MG63 (cell line): ENCODE measurements at regions not wholly inside any gene's neighbourhood (a gene's known extent, or its start where the extent isn't known, plus 50 kb on each side); places are given as distances from the start of the nearest gene placed in this dataset.

Experiments
- DNase-seq: peaks from one replicate; pipeline ENCODE4 v3.0.0-alpha.2; 2020
- H3K27me3 ChIP-seq: fragments of 250-450 bp; sonication (Bioruptor Pico); 2 replicates; pipeline ENCODE4 v1.5.1; 2020; ENCODE audit warnings: mild to moderate bottlenecking, moderate library complexity
- H3K36me3 ChIP-seq: fragments of 250-450 bp; sonication (Bioruptor Pico); 2 replicates; pipeline ENCODE4 v1.5.1; 2020; ENCODE audit warnings: mild to moderate bottlenecking, moderate library complexity
- H3K4me3 ChIP-seq: fragments of 250-450 bp; sonication (Bioruptor Pico); 2 replicates; pipeline ENCODE4 v1.5.1; 2020; ENCODE audit warnings: mild to moderate bottlenecking, moderate library complexity
- H3K9me3 ChIP-seq: fragments of 250-450 bp; sonication (Bioruptor Pico); 2 replicates; pipeline ENCODE4 v1.5.1; 2020; ENCODE audit warnings: mild to moderate bottlenecking, moderate library complexity

DNA sequence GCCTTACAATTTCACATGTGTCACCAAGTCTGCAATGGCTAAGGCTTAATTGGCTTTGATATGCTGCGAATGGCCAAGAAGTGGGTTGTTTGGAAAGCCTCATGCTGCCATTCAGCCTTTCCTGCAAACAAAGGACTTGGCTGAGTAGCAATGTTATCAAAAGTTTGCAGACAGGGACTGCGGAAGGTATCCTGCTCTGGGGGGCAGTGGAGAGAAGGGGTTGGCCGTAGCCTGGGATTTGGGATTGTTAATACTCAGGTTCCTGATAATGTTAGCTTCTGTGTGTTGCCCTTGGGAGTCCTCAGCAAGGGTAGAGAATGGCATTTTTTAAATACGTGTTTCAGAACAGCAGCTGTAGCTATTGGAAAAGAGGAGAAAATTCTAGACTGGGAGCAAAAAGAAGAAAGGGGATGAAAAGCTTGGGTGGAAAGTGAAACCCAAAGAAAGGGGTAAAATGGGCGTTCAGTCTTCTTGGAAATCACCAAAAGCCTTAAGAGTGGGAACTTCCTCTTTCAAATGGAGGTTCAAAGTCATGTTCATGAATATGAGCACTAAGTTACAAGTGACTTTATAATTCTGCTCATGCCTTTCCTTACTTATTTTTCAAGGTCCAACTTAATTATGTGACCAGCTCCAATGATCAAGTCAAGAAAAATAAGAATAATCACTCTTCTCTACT is 325.1 kb downstream of the RNF144A start:
- DNase-seq = no peak
- Histone ChIP-seq H3K27me3 (no peaks in the 10 kb centered on the region), H3K9me3 (no peaks in the 10 kb centered on the region), H3K4me3 (no peak overlapping the region), H3K36me3 (no peaks in the 10 kb centered on the region)

DNA sequence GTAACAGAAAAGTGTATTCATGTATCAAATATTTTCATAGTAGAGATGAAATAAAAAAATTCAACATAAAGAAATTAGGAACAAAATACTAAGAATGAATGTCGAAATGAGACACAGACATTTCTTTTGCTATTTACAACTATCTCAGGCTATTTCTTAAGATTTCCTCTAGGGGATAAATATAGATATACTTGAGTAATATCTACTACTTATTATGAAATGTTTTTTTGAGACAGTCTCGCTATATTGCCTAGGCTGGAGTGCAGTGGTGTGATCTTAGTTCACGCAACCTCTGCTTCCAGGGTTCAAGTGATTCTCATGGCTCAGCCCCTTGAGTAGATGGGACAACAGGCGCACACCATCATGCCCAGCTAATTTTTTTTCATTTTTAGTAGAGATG is 326.1 kb downstream of the RNF144A start:
- DNase-seq = no peak

DNA sequence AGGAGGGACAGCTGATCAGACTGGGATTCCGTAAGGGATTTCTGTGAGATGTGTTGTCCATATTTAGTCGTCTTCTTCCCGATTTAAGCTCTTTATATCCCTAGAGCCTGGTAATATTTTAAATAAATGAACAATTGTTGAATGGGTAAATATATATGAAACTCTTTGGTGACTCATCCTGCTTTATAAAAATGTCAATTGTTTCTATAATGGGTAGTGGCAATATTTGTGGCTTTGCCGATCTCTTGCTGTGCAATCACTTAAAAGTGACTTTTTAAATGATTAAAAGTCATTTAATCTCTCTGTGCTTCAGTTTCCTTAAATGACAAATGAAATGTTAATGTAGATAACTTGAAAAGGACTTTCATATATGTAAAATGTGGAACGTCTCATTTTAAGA is 339.2 kb downstream of the RNF144A start:
- H3K9me3 ChIP-seq = no peaks in the 10 kb centered on the region
- no peak for DNase-seq
- H3K4me3 ChIP-seq = no peak overlapping the region
- no peaks in the 10 kb centered on the region for H3K36me3 ChIP-seq
- H3K27me3 ChIP-seq = no peaks in the 10 kb centered on the region

More for the DNA sequence above, 326.1 kb downstream of the RNF144A start:
- H3K36me3 ChIP-seq = no peaks in the 10 kb centered on the region
- 0 out of 2 replicates have a peak, but pooled peaks cover 2% of the 10 kb centered on the region for H3K27me3 ChIP-seq
- H3K9me3 ChIP-seq = no peaks in the 10 kb centered on the region
- H3K4me3 ChIP-seq = no peak overlapping the region

DNA sequence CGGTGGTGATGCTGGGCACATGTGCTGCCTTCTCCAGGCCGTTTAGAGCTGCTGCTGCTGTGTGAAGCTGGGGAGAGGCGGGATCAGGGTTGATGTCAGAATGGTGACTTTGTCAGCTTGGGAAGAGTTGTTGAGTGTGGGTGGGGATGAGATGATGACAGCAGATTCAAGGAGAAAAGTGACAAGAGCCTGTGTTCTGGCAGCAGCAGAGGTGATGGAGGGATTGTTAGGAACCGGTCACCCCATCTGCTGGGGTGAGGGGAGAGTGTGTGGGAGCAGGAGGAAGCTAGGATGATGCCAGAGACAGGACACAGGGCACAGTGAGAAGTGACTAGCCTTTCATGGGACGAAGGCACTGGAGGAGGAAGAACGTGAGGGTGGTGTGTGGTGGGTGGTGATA is 345.5 kb downstream of the RNF144A start:
- no peaks in the 10 kb centered on the region for H3K36me3 ChIP-seq
- no peaks in the 10 kb centered on the region for H3K9me3 ChIP-seq
- H3K4me3 ChIP-seq = no peak overlapping the region
- H3K27me3 ChIP-seq = no peaks in the 10 kb centered on the region
- DNase-seq = no peak

DNA sequence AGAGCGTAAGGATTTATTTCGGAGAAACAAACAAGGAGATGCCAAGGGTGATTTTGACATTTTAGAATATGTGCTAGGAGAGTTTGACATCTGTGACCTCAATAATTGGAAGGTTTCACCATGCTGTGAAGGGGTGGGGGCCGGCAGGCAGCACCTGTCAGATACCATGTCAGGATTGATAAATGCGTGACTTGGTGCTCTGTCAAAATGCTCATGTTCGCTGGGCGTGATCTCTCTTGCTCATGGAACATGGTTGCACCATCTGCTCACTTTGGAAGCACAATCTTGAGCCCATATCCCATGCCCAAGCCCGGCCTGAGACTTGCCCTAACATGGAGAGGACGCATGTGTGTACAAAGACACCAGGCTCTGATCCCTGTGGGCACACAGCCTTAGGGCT is 347.6 kb downstream of the RNF144A start:
- Histone ChIP-seq H3K27me3 (no peaks in the 10 kb centered on the region), H3K36me3 (no peaks in the 10 kb centered on the region), H3K9me3 (no peaks in the 10 kb centered on the region), H3K4me3 (no peak overlapping the region)
- DNase-seq = no peak

DNA sequence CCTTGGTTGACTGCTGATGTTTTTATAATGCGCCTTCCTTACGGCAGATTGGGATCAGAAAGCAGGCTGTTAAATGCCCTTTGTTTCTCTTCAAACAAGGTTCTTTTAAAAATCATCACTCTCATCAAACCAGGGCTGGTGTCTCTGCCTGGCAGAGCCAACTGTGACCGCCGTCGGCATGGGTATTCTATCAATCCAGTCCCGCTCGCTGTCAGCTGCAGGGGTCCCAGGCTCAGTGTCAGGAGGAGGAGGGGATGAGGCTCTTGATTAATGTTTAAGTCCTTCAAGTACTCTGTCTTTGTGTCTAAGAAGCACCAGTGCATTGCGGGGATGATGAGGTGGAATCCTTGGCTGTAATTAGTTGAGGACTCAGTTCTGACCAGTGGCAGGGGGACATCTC is 348.1 kb downstream of the RNF144A start:
- H3K27me3 ChIP-seq = no peaks in the 10 kb centered on the region
- no peak overlapping the region for H3K4me3 ChIP-seq
- no peak for DNase-seq
- H3K36me3 ChIP-seq = no peaks in the 10 kb centered on the region
- no peaks in the 10 kb centered on the region for H3K9me3 ChIP-seq

DNA sequence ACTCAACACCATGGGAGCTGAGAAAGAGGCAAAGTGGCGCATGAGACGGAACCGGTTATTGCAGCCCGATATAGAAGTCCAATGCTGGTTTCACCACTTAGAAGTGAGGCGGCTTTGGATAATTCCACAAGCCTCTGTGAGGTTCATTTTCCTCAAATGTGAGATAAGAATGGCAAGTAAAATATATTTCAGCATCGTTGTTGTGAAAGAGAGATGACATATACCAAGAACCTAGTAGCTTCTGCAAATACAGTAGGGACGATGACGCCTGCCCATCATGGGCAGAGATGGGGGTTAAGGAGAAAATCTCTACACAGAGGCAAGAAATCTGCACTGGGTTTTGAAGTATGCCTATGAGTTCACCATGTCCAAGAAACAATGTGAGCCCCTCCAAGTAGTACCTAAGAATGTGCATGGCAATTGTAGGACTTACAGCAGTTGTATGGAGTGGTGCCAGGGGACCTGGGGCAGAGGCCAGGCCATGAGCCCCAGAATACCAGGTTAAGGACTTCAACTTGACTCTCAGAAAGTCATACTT is 352.0 kb downstream of the RNF144A start:
- H3K27me3 ChIP-seq = no peaks in the 10 kb centered on the region
- no peak for DNase-seq
- no peaks in the 10 kb centered on the region for H3K9me3 ChIP-seq
- H3K4me3 ChIP-seq = no peak overlapping the region
- H3K36me3 ChIP-seq = no peaks in the 10 kb centered on the region

DNA sequence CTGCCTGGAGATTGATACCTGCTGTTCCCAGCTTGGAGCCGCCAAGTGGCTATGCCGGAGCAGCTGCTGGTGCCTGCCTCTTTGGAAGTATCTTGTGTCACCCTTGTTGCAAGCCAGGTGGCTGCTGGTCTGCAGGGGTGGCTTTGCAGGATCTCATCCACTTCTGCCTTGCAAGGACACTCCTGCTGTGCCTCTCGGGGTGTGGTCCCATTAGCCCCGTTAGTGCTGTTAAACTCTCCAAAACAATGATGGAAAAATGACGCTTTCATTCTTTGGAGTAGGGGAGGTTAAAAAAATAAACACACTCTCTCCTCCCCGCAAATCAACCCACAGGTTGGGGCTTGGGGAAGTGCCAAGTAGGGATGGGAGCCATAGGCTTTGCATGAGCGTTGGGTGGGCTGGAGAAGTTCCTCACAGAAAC is 352.8 kb downstream of the RNF144A start:
- Histone ChIP-seq H3K4me3 (no peak overlapping the region), H3K27me3 (no peaks in the 10 kb centered on the region), H3K9me3 (no peaks in the 10 kb centered on the region), H3K36me3 (no peaks in the 10 kb centered on the region)
- no peak for DNase-seq

DNA sequence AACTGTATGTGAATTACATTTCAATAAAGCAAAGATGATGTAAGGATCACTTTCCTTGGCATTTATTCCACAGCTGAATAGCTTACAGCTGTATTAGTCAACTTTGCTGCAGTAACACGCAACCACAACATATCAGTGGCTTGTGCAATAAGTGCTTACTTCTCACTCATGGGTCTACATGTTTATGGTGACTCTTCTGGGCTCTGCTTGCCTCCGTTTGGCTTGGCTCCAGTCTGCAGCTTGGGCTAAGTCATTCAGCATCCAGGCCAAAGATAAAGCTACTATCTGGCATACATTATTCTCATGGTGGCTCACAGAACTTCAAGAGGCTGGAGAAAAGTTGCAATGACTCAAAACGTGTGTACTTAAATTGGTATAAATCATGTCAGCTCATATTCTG is 355.0 kb downstream of the RNF144A start:
- H3K9me3 ChIP-seq = no peaks in the 10 kb centered on the region
- H3K36me3 ChIP-seq = no peaks in the 10 kb centered on the region
- H3K27me3 ChIP-seq = no peaks in the 10 kb centered on the region
- no peak overlapping the region for H3K4me3 ChIP-seq
- peak; percentile 95 for DNase-seq

DNA sequence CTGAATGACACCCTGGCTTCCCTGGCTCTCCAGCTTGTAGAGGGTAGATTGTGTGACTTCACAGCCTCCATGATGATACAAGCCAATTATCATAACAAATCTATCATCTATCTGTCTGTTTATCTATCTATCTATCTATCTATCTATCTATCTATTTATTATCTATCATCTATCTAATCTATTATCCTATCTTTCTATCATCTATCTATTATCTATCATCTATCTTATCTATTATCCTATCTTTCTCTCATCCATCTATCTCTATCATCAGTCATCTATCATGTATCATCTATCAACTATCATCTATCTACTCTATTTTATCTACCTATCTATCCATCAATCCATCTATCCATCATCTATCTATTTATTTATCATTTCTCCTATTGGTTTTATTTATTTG is 361.8 kb downstream of the RNF144A start:
- Histone ChIP-seq H3K9me3 (no peaks in the 10 kb centered on the region), H3K36me3 (no peaks in the 10 kb centered on the region), H3K4me3 (no peak overlapping the region), H3K27me3 (no peaks in the 10 kb centered on the region)
- no peak for DNase-seq

DNA sequence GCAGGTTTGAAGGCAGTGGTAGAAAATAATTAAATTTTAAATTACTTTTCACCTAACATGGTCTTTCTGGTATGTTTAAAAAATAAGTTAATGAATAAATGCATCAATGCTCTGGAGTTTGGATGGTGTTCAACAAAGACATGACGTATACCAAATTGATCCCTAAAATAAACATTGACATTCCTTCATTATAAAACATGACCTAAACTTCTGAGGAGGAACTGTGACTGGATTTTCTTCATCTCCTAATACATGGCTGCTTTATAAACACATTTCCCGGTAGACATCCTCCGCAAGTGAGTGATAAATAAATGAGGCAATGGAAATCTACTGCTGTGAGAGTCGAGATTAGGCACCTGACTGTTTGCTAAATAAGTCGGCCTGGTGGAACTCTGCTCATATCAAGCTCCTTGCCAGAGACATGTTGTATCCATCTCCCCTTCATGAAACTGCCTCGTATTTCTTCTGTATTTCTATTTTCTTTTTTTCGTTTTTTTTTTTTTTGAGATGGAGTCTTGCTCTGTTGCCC is 362.3 kb downstream of the RNF144A start:
- no peaks in the 10 kb centered on the region for H3K36me3 ChIP-seq
- no peak overlapping the region for H3K4me3 ChIP-seq
- no peaks in the 10 kb centered on the region for H3K27me3 ChIP-seq
- no peak for DNase-seq
- H3K9me3 ChIP-seq = no peaks in the 10 kb centered on the region

DNA sequence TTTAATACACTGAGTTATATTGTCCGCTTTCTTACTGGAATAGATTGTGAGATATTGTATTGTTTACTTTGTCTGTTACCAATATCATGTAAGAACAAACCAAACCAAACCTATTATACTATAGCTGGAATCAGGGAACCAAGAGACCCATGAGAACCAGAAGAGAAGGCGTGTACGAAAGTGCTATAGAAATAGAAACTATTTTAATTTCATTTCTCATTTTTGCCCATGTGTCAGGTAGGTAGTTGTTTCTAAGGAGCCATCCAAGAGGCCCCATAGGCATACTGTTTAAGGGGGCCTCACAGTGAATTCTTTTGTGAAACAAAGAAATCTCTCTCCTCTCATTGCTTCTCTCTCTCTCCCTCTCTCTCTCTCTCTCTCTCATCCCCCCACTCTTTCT is 363.6 kb downstream of the RNF144A start:
- no peak overlapping the region for H3K4me3 ChIP-seq
- H3K9me3 ChIP-seq = no peaks in the 10 kb centered on the region
- no peaks in the 10 kb centered on the region for H3K36me3 ChIP-seq
- H3K27me3 ChIP-seq = no peaks in the 10 kb centered on the region
- DNase-seq = no peak

DNA sequence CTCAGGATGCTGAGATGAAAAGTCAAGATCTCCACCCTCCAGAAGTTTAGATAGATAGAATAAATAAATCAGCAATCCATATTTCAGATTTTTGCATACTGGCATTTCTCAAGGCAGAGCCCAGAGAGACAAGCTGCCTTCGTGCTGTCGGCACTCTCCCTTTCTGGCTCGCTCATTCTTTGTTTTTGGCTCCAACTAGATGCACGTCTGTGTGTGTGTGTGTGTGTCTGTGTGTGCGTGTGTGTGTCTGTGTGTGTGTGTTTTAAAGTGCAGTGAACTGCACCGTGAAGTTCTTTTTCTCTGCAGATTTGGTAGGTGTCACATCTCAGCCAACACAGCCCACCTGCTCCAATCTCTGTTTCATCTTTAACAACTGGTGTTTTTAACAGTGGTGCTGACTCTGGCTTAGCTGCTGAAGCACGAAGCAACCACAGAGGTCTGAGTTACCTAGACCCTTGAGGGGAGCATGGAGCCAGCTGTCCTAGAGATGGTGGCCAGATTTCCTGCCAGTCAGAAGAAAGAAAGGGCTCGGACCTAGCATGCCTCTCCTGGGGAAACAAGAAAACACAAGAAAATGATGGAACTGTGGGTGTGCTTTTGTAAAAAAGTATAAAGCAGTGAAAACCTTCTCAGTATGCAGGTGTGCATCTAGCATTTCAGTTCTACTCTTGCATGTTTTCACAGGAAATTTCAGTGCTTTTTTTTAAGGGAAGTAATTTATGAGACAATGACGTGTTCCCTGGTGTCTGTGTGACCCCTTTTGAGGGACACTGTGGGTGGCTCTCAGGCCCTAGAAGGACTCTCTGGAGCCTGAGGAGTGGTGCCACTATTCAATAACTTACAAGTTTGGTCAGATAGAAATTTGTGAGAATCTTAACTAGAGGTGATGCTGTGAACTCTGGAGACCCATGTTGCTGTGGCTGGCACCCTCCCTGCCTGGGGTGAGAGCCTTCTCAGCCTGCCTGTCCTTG is 364.3 kb downstream of the RNF144A start:
- no peak overlapping the region for H3K4me3 ChIP-seq
- DNase-seq = no peak
- no peaks in the 10 kb centered on the region for H3K27me3 ChIP-seq
- no peaks in the 10 kb centered on the region for H3K9me3 ChIP-seq
- no peaks in the 10 kb centered on the region for H3K36me3 ChIP-seq

DNA sequence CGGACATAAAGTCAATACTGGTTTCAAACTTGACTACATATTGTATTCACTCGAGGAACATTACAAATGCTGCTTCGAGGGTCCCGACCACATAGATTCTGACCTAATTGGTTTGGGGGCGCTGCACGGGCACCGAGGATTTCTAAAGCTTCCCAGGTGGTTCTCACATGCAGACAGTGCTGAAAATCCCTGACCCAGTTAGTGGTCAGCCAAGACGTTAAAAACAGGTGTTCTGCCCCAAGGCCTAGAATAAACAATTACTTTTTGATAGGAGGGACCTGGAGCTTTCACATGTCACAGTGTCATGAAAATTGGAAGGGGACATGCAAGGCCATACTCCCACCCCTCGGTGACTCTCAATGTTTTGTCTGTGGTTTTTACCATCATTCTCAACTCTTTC is 368.9 kb downstream of the RNF144A start:
- Histone ChIP-seq H3K9me3 (no peaks in the 10 kb centered on the region), H3K4me3 (no peak overlapping the region), H3K27me3 (no peaks in the 10 kb centered on the region), H3K36me3 (no peaks in the 10 kb centered on the region)
- no peak for DNase-seq

DNA sequence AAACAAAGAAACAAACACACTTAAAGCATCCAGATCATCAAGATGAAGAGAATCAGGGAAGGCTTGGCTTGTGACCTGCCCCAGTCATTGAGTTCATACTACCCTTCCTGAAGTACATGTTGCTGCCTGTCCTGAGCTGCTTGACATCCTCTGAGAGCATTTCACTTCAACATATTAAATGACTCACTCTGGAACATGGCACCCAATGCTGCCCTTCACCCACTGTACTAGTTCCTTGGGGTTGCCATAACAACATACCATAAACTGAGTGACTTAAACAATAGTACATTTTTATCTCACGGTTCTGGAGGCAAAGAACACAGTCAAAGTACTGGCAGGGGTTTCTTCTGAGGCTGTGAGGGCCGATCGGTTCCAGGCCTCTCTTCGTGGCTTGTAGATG is 371.3 kb downstream of the RNF144A start:
- H3K4me3 ChIP-seq = no peak overlapping the region
- no peaks in the 10 kb centered on the region for H3K9me3 ChIP-seq
- no peak for DNase-seq

DNA sequence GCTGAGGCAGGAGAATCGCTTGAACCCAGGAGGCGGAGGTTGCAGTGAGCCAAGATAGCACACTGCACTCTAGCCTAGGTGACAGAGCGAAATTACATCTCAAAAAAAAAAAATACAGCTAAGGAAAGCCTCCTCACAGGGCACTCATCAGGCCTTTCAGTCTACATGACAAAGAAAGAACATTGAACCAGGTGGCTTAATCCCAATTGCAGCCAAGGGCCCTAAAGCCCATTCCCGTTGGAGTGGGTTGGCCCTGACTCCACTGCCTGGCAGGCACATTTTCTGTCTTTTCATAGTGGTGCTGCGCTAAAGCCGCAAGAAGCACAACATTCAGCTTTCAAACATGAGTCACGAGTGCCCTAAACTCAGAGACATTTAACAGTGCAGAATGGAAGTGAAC is 372.5 kb downstream of the RNF144A start:
- no peaks in the 10 kb centered on the region for H3K9me3 ChIP-seq
- no peaks in the 10 kb centered on the region for H3K36me3 ChIP-seq
- DNase-seq = no peak
- no peak overlapping the region for H3K4me3 ChIP-seq
- H3K27me3 ChIP-seq = no peaks in the 10 kb centered on the region

More for the DNA sequence above, 371.3 kb downstream of the RNF144A start:
- Histone ChIP-seq H3K36me3 (no peaks in the 10 kb centered on the region), H3K27me3 (no peaks in the 10 kb centered on the region)

DNA sequence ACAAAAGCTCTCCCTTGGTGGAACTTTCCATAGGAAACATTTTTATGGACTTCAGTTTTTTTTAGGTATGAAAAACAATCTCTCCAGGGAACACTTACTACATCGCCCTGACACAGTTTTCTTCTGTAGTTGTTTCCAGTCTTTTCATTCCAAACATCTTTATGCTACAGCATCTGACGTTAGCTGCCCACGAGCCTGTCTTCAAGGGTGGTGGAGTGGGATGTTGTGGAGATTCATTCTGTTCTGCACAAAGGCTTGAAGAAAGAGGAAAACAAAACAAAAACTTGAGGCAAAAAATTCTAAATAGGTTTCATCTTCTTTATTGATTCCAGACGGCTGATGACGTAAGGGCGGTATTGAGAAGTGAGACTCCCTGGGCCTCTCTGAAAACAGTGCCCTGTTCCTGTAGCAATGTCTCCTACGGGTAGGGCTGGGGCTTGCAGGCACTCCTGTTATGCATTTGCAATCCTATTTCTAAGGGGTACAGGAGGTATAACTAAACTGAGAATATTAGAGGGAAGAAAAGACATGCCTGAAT is 375.0 kb downstream of the RNF144A start:
- Histone ChIP-seq H3K36me3 (no peaks in the 10 kb centered on the region), H3K4me3 (no peak overlapping the region), H3K9me3 (no peaks in the 10 kb centered on the region), H3K27me3 (no peaks in the 10 kb centered on the region)
- DNase-seq = no peak
